B cell (primary cell): ENCODE measurements at regions not wholly inside any gene's neighbourhood (a gene's known extent, or its start where the extent isn't known, plus 50 kb on each side); places are given as distances from the start of the nearest gene placed in this dataset.

Experiments used
- ATAC-seq: fragments of 200-7000 bp; cut with Tn5 transposase; one replicate; pipeline ENCODE4 v1.10.0; 2021; ENCODE audit warnings: low read depth, mild to moderate bottlenecking, moderate number of reproducible peaks, moderate library complexity
- CTCF ChIA-PET: fragments of 350-600 bp; sonication (Branson Sonifier 250); formaldehyde crosslinking; loops from one replicate; lab custom pipeline; 2021; ENCODE audit warnings: antibody characterized with exemption, inconsistent platforms; lab: Charles Lee
- POLR2A ChIA-PET: fragments of 350-600 bp; sonication (Branson Sonifier 250); formaldehyde crosslinking; loops from one replicate; lab custom pipeline; 2021; ENCODE audit warnings: antibody characterized with exemption; lab: Charles Lee
- DNase-seq: peaks from one replicate; pipeline ENCODE4 v3.0.0; 2013
- H2AFZ ChIP-seq: 2 replicates; pipeline ENCODE4 v1.6.1; 2012; ENCODE audit warnings: mild to moderate bottlenecking, low read depth, low read length; ENCODE audit not compliant: insufficient read depth, poor library complexity, severe bottlenecking
- H3K27ac ChIP-seq, 2 donors: 1 replicate in 1 of 2; 2 replicates in 1 of 2; pipeline ENCODE4 v1.5.1; 2012 to 2013; ENCODE audit warnings: low read length in 2 of 2, mild to moderate bottlenecking in 2 of 2, moderate library complexity in 1 of 2
- H3K27me3 ChIP-seq, 4 experiments: fragments of 200-600 bp in 1 of 4; sonication (generic) in 1 of 4; replicated peaks in 1 of 4; 1 replicate in 2 of 4; 2 replicates in 2 of 4; pipeline versions ENCODE4 v1.6.1 to v1.7.0; 2013 to 2016; ENCODE audit warnings: low read length in 3 of 4, mild to moderate bottlenecking in 2 of 4, mixed read lengths in 1 of 4, moderate library complexity in 1 of 4; ENCODE audit not compliant: insufficient read depth in 4 of 4, control insufficient read depth in 3 of 4; ENCODE audit errors: control extremely low read depth in 1 of 4
- H3K36me3 ChIP-seq, 2 experiments: replicated peaks in 1 of 2; 1 replicate in 1 of 2; 2 replicates in 1 of 2; pipeline versions ENCODE4 v1.6.1 to v1.7.1; 2013; ENCODE audit warnings: low read length in 1 of 2; ENCODE audit not compliant: insufficient read depth in 2 of 2, control insufficient read depth in 1 of 2; ENCODE audit errors: control extremely low read depth in 1 of 2, extremely low read depth in 1 of 2
- H3K4me1 ChIP-seq, 2 donors: fragments of 200-600 bp in 1 of 2; sonication (generic) in 1 of 2; 1 replicate in 1 of 2; 2 replicates in 1 of 2; pipeline versions ENCODE4 v1.5.1 to v1.6.1; 2013 to 2017; ENCODE audit warnings: low read length in 2 of 2; ENCODE audit not compliant: control insufficient read depth in 2 of 2, insufficient read depth in 2 of 2
- H3K4me2 ChIP-seq: replicated peaks from 2 replicates; pipeline ENCODE3; 2012; ENCODE audit warnings: mild to moderate bottlenecking, low read depth, low read length; ENCODE audit not compliant: poor library complexity, severe bottlenecking
- H3K4me3 ChIP-seq, 5 experiments: fragments of 200-600 bp in 1 of 5; sonication (generic) in 1 of 5; 1 replicate in 3 of 5; 2 replicates in 2 of 5; pipeline versions ENCODE4 v1.5.1 to v1.7.0; 2011 to 2016; ENCODE audit warnings: low read length in 4 of 5, mild to moderate bottlenecking in 4 of 5, low read depth in 2 of 5, control low read depth in 1 of 5, moderate library complexity in 1 of 5; ENCODE audit not compliant: insufficient read depth in 1 of 5; ENCODE audit errors: control extremely low read depth in 1 of 5, extremely low read depth in 1 of 5
- H3K79me2 ChIP-seq: fragments of 200-600 bp; sonication (generic); one replicate; pipeline ENCODE4 v1.6.0; 2016; ENCODE audit warnings: low read length; ENCODE audit not compliant: control insufficient read depth, insufficient read depth
- H3K9ac ChIP-seq: fragments of 200-600 bp; sonication (generic); 2 replicates; pipeline ENCODE4 v1.6.1; 2017; ENCODE audit warnings: mild to moderate bottlenecking, low read length, moderate library complexity
- H3K9me3 ChIP-seq, 3 donors: one replicate each; pipeline versions ENCODE4 v1.6.1 to v1.7.1; 2013; ENCODE audit warnings: low read length in 2 of 3; ENCODE audit not compliant: control insufficient read depth in 2 of 3, insufficient read depth in 1 of 3; ENCODE audit errors: control extremely low read depth in 1 of 3
- H4K20me1 ChIP-seq: 2 replicates; pipeline ENCODE4 v1.6.0; 2012; ENCODE audit warnings: mild to moderate bottlenecking, low read length; ENCODE audit not compliant: insufficient read depth, control insufficient read depth, poor library complexity, severe bottlenecking
- H3K27ac Mint-ChIP-seq: one replicate; pipeline ENCODE4 v1.8.0; 2021; ENCODE audit warnings: mixed read lengths
- H3K27me3 Mint-ChIP-seq: one replicate; pipeline ENCODE4 v1.8.0; 2021; ENCODE audit warnings: mixed read lengths
- H3K4me1 Mint-ChIP-seq: one replicate; pipeline ENCODE4 v1.8.0; 2021; ENCODE audit warnings: mixed read lengths
- H3K4me3 Mint-ChIP-seq: one replicate; pipeline ENCODE4 v1.8.0; 2021; ENCODE audit warnings: mixed read lengths
- H3K9me3 Mint-ChIP-seq: one replicate; pipeline ENCODE4 v1.8.0; 2022; ENCODE audit warnings: mixed read lengths; ENCODE audit not compliant: insufficient read depth
- EZH2 ChIP-seq: IDR thresholded peaks from 2 replicates; pipeline ENCODE4 v1.6.1; 2012; ENCODE audit warnings: borderline replicate concordance, low read depth, mild to moderate bottlenecking, moderate library complexity, low read length; ENCODE audit not compliant: insufficient read depth, poor library complexity, severe bottlenecking
- WGBS: methylation state at CpG from one replicate; pipeline ENCODE4 v1.1.5; 2013; ENCODE audit warnings: missing lambda C conversion rate; ENCODE audit not compliant: insufficient coverage; 5-methylcytosine and 5-hydroxymethylcytosine counted together
- intact Hi-C: fragments of 100-400 bp; cut with micrococcal nuclease; formaldehyde crosslinking; loops from one replicate; pipeline ENCODE4 v1.10.0; 2022
- TF ChIP-seq, protein P1 (sequence below): fragments of 200-600 bp; IDR thresholded peaks from one replicate; pipeline ENCODE4 v1.8.0; 2022; ENCODE audit warnings: antibody characterized with exemption, mild to moderate bottlenecking

DNA sequence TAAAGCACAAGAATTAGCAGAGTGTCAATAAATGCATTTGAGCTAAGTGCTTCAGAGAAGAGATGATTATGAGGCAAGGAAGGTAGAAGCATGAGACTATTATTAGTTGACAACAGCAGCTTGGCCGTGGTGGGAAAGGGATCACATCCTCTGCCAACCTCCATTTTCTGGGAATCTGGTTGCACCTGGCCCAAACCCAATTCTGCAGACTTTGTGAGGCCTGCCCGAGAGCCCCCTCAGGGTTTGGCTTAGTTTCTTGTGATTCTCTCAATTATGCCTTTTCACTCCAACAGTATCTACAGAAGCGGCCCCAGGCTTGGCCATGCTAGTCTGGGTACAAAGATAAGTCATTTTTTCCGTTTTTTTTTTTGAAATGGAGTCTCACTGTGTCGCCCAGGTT lies 111.0 kb upstream of the B3GAT2 start:
- Mint-ChIP-seq H3K27ac (no peak overlapping the region), H3K4me1 (no peaks in the 10 kb centered on the region), H3K27me3 (peaks cover 20% of the 10 kb centered on the region), H3K9me3 (no peaks in the 10 kb centered on the region), H3K4me3 (no peak overlapping the region)
- Histone ChIP-seq H3K36me3 (no peaks in the 10 kb centered on the region), H3K9me3 (no peaks in the 10 kb centered on the region), H3K27ac (no peak overlapping the region), H2AFZ (no peak overlapping the region), H3K27me3 (no peaks in the 10 kb centered on the region), H3K4me2 (no peak overlapping the region), H3K4me1 (no peaks in the 10 kb centered on the region), H3K4me3 (no peak overlapping the region), H4K20me1 (no peaks in the 10 kb centered on the region), H3K79me2 (no peaks in the 10 kb centered on the region), H3K9ac (no peak overlapping the region)
- ATAC-seq: no peak
- TF ChIP-seq, protein P1, sequence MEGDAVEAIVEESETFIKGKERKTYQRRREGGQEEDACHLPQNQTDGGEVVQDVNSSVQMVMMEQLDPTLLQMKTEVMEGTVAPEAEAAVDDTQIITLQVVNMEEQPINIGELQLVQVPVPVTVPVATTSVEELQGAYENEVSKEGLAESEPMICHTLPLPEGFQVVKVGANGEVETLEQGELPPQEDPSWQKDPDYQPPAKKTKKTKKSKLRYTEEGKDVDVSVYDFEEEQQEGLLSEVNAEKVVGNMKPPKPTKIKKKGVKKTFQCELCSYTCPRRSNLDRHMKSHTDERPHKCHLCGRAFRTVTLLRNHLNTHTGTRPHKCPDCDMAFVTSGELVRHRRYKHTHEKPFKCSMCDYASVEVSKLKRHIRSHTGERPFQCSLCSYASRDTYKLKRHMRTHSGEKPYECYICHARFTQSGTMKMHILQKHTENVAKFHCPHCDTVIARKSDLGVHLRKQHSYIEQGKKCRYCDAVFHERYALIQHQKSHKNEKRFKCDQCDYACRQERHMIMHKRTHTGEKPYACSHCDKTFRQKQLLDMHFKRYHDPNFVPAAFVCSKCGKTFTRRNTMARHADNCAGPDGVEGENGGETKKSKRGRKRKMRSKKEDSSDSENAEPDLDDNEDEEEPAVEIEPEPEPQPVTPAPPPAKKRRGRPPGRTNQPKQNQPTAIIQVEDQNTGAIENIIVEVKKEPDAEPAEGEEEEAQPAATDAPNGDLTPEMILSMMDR: no peak
- TF ChIP-seq EZH2: no peak
- ChIA-PET CTCF (no interaction called here), POLR2A (no interaction called here)
- DNase-seq: no peak
- intact Hi-C loops: no loop called here
- WGBS: 97% methylated on average over 3 of the region's 5 CpGs

DNA sequence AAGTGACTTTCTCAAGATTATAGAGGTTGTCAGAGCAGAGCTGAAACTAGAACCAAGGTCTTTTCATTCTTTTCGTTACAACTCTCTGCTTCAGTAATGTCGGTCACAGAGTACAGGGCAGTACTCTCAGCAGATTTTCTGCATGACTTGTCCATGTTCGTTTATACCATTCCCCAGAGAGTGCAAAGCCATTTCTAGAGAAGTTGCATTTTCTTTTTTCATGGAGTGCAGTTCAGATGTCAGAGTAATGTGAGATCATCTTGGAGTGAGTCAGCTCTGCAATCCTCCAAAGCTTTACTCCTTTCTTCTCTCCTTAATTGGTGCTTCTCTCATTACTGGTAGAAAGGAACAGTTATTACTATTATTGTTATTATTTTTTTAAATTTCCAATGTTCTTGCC lies 115.6 kb upstream of the B3GAT2 start:
- CTCF ChIA-PET: no interaction called here
- POLR2A ChIA-PET: no interaction called here
- no peak for DNase-seq

More for the DNA sequence above, 115.6 kb upstream of the B3GAT2 start:
- H4K20me1 ChIP-seq: no peaks in the 10 kb centered on the region
- H3K4me3 Mint-ChIP-seq: no peak overlapping the region
- H2AFZ ChIP-seq: no peak overlapping the region
- H3K27ac Mint-ChIP-seq: no peak overlapping the region
- no peaks in the 10 kb centered on the region for H3K79me2 ChIP-seq
- H3K4me1 Mint-ChIP-seq: no peaks in the 10 kb centered on the region
- H3K9ac ChIP-seq: no peak overlapping the region
- H3K27me3 ChIP-seq: no peaks in the 10 kb centered on the region
- WGBS: 66% methylated on average over 3 of the region's 3 CpGs
- ATAC-seq: no peak
- H3K9me3 Mint-ChIP-seq: peaks cover 7% of the 10 kb centered on the region
- peaks cover 19% of the 10 kb centered on the region for H3K27me3 Mint-ChIP-seq
- no peak overlapping the region for H3K4me2 ChIP-seq
- no peaks in the 10 kb centered on the region for H3K4me1 ChIP-seq
- intact Hi-C loops: no loop called here
- no peak overlapping the region for H3K27ac ChIP-seq
- H3K36me3 ChIP-seq: no peaks in the 10 kb centered on the region
- no peak overlapping the region for H3K4me3 ChIP-seq
- TF ChIP-seq EZH2: no peak
- TF ChIP-seq, protein P1: no peak
- H3K9me3 ChIP-seq: peaks cover 0 to under 1% (median under 1%) of the 10 kb centered on the region in 3 donors
